ENCODE measurements at regions not wholly inside any gene's neighbourhood (a gene's known extent, or its start where the extent isn't known, plus 50 kb on each side); places are given as distances from the start of the nearest gene placed in this dataset.

- TF ChIP-seq SAP30 (IDR thresholded peaks at IDR 0.05; ENCODE audit: insufficient read depth, insufficient replicate concordance, low read length) = no peak
- no peak for TF ChIP-seq TCF12 (IDR thresholded peaks at IDR 0.05; ENCODE audit: low read depth, low read length)
- TF ChIP-seq E2F6 (IDR thresholded peaks at IDR 0.05) = no peak
- TF ChIP-seq ATF3 (IDR thresholded peaks at IDR 0.05; ENCODE audit: insufficient read depth, low read depth, low read length) = no peak
- no peak for TF ChIP-seq CBX8 (IDR thresholded peaks at IDR 0.05; ENCODE audit: borderline replicate concordance, low read depth, low read length)
Measured at GRCh38 chr11:81203876-81204275, 1529.8 kb downstream of the FAM181B start (continued).

All from H1 (cell line).